NOMO-1 treated with dmso at 0.1 percent for 144 hours (cell line): ENCODE measurements at regions not wholly inside any gene's neighbourhood (a gene's known extent, or its start where the extent isn't known, plus 50 kb on each side); places are given as distances from the start of the nearest gene placed in this dataset.

Experiments
- DNase-seq: peaks from one replicate; lab custom pipeline; 2025; ENCODE audit not compliant: unreplicated experiment; lab: John Stamatoyannopoulos, UW

- DNase-seq, result no peak
These were observed 59.6 kb upstream of the FRMD4B start for GRCh38 chr3:69445498-69445897.

GRCh38 chr3:69445024-69445423 is 59.1 kb upstream of the FRMD4B start:
- no peak for DNase-seq

- DNase-seq, result no peak
These were observed 57.6 kb upstream of the FRMD4B start for GRCh38 chr3:69443457-69443920.

GRCh38 chr3:69442771-69443311 is 57.0 kb upstream of the FRMD4B start:
- DNase-seq, result no peak

- DNase-seq, result no peak
These were observed 55.8 kb upstream of the FRMD4B start for GRCh38 chr3:69441732-69442131.

GRCh38 chr3:69441040-69441439 is 55.2 kb upstream of the FRMD4B start:
- no peak for DNase-seq

GRCh38 chr3:69439643-69440270 is 53.9 kb upstream of the FRMD4B start:
- DNase-seq, result no peak

- no peak for DNase-seq
These were observed 52.6 kb upstream of the FRMD4B start for GRCh38 chr3:69438476-69438875.

- DNase-seq, result no peak
These were observed 49.7 kb upstream of the FRMD4B start for GRCh38 chr3:69435274-69436265.
